Nucleus accumbens (tissue), 56 donors: ENCODE measurements at regions not wholly inside any gene's neighbourhood (a gene's known extent, or its start where the extent isn't known, plus 50 kb on each side); places are given as distances from the start of the nearest gene placed in this dataset.

ENCODE experiments used
- DNase-seq, 56 donors: peaks; one replicate each; lab custom pipeline; 2025; lab: John Stamatoyannopoulos, UW

DNA sequence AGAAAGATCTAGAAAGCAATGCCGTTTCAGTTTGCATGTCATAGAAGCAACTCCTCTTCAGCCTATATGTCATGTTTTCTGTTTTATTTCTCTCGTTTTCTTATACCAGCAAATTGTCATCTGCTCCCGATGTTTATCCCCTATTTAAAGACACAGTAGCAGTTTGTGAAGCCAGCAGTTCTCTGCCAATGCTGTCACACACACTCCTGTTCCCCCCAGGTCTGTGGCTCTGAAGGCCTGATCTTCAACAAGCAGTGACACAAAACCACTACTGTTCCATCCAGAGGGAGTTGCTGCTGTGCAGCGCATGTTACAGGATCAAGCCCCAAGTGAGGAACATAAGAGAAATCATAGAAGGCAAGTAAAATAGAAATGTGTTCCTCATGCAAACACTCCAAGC lies 364.1 kb upstream of the SLC30A5 start:
- DNase-seq: peak in 3 of 56 donors; percentile 7 to 26 (median 15)

DNA sequence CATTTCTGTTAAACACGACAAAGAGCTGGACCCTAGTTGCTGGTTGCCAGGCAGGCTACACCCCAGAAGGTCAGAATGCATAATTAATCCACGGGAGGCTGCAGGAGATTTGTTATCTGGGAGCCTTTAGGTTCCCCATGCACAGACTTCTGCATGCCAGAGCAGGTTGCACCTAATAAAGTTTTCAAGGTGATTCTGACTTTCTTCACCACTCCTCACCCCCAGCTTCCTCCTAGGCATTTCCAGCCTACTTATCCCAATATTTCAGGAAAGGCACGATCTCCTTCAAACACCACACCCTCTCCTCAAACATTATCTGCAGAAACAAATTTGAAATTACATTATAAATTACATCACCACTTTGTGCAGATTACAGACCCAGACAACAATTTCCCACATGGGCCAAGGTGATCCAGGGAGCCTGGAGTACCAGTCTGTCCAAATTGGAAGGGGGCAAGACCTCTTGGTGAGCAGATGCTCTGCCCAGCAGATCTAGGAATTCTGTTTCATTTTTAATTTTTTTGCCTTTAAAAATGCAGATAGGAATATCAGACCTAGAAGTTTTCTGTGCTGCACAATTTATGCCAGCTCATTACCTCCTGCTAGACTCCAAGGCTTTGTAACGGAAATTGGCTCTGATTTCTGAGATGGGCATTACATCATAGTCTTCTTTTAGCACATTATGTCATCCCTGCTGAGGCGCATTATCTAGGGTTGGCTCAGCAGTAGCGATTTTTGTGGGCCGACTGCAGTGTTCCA lies 363.4 kb upstream of the SLC30A5 start:
- DNase-seq: peak in 45 of 56 donors; percentile 10 to 85 (median 53)

DNA sequence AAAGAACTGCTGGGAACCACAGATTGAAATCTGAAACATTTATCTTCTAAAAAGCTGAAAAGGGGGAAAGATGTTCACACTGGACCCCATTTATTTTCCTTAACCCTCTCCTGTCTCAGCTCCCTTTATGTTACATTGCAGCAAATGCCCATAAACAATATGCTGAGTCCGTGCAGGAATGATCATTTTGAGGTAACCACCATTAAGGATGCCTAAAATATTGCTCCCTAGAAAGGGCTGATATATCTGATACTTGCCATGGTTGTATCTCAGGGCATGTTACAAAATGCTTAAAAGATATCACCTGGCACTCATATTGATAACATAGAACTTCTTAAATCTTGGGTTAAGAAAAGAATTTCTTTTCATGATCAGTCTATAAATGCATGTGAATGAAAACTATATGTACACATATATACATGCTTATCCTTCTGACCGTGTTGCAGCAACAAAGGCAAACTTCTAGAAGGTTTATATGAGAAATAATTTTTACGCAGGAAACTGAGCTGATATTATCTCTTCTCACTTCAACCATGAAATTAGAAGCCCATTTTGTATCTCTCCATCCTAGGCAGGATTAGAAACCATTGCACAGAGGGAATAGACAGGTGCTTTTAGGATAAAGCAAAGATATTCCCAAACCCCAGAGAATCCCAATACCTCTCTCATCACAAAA lies 362.7 kb upstream of the SLC30A5 start:
- DNase-seq: no peak

DNA sequence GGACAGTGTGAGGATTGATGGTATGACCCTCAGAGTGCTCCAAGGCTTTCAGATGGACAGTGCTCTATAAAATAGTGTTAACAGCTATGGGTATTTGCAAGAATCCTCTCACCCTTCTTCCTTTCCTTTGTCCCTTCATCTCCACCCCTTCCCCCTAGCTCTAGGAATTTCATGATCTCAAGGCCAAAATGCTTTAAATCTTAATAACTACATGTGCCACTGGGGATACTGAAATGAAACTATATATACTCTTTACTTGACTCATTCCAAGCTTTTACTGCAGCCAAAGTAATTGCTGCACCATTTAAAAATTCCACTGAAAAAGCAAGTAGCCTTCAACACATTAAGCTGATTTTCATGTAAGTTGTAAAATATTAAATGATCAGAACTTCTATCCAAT lies 361.6 kb upstream of the SLC30A5 start:
- no peak for DNase-seq

DNA sequence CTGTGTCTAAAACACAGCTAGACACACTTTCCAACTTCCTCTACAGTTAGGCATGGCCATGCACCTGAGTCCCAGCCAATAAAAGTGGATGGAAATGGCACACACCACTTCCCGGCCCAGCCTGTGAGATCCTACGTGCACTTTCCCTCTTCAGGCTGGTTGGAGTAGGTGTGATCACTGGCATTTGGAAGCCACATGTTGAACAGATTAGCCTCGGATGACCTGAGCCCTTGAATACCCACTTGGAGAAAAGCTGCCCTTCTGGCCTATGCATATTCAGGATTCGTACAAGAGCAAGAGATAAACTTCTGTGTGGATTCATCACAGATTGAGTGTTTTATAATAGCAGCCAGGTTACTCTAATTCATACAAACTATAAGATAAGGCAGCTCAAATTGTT lies 359.0 kb upstream of the SLC30A5 start:
- no peak for DNase-seq

DNA sequence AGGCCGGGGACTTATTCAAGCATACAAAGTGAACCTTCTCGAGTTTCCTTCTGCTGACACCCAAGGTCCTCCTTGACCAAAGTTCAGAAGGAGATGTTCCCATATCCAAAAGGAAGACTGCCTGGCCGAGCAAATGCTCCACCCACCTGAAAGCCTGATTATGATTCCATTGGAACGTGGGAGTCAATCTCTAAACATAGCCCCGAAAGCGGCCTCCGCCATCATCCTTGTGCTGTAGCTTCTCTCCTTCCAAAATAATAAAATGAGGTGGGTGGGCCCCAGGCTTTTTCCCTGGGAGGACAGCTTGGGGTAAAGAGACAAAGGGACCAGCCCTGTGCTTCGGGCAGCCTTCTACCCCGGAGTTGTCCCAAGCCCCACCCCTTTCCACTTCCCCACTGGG lies 355.6 kb upstream of the SLC30A5 start:
- no peak for DNase-seq

DNA sequence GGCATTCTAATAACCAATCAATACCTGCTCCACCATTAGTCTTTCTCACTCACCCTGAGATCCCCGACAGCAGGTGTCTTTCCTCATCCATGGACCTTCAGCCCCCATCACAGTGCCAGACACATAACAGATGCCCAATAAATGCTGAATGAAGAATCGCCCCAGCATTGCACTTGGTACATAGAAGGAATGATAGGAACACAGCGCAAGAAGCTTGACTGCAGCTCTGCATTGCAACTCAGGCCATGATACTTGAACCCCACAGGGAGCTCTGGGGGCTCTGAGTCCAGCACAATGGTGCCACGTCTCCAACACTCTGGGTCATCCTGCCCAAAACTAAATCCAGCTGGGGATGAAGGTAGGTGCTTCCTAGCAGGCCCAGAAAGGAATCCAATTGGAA lies 355.0 kb upstream of the SLC30A5 start:
- DNase-seq: no peak

DNA sequence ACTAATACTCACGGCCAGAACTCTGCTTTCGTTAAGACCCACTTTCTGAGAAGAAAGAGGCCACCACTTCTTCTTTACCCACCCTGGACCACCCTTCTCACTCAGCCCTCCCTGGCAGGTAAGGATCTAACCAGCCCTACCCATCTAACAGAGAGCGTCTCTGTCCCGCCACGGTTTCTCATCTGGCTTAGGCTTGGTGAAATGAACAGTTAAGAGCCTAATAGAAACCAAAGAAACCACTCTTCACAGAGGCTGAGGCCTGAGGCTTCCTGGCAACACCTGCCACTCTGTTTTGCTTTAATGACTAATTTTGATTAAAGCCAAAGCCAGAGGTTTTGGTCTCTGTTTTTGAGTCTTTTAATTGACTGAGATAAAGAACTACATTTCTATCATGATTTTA lies 354.1 kb upstream of the SLC30A5 start:
- no peak for DNase-seq

DNA sequence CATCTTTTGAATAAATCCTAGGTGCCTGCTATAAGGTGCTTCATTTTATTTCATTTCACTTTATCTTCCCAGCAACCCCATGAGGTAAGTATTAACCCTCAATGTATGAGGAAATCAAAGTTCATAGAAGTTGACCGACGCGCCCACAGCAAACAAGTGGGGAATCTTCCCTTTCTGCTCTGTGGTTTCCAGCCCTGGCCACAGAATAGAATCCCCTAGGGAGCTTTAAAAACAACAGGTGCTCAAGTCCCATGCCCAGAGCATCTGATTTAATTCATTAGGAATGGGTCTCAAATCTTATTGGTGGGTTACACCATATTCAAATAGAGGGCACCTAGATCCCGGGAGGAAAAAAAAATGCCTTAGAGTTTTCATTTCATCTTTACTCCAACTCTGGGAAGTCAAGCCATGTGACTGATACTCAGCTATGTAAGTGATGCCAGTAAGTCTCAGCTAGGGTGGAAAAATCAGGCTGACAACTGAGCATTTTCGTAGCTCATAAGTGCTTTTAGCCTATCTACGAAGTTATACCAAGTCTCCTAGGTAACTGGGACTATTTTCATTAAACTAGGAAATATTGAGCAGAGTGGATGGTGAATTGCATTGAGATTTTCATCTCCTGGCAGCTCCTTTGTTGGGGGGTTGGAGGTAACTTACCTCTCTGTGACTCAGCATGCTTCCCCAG lies 353.4 kb upstream of the SLC30A5 start:
- DNase-seq: peak in 6 of 56 donors; percentile 11 to 46 (median 22)

DNA sequence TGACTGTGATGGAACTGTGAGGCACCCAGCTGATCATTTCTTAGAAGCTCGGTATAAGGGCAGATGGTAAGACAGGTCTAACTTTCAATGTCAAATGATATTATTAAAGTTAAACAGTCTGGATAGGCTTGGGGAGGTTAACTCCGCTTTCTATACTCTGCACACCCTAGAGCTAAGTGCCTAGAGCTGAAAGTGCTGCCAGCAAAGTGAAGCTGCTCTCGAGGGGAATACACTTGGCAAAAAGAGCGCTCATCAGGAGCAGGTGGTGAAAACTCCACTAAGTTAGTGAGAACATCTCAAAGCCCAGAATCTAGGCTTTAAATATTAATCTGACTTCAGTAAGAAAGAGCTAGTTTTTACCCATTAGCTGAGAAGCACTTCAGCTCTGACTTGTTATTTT lies 349.6 kb upstream of the SLC30A5 start:
- DNase-seq: no peak

DNA sequence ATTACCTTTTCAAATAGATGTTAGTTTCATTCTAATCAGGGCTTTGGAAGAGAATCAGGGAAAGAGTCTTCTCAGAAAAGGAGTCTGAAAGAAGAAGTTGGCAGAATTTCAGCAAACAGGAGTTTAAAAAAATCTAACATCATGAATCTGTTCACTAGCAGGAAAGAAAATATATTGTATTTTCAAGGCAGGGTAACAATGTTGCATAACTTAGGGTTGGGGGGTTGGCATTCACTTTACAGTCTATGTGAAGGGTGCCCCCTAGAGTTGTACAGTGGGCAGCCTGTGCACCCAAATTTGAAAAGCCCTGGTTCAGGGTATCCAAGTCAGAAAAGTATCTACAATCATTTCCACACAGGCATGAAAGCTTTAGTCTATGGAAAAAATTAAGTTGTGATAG lies 348.4 kb upstream of the SLC30A5 start:
- DNase-seq: peak in 12 of 56 donors; percentile 3 to 33 (median 18)

DNA sequence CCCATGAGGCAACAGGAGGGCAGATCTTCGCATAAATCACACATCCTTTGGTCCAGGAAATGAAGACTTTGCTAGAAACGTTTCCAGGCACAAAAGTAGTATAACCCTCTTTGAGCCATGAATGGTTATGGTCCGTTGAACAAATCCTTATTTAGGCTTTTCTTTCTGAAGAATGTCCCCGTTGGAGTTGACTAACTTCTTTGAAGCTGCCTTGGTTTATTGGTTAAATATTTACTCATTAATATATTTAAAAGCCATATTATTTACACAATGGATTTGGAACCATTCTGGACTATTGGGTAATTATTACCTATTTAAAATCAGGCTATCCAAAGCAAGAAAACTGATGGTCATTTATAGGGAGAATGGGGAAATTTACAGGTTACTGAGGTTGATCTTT lies 347.6 kb upstream of the SLC30A5 start:
- DNase-seq: no peak

DNA sequence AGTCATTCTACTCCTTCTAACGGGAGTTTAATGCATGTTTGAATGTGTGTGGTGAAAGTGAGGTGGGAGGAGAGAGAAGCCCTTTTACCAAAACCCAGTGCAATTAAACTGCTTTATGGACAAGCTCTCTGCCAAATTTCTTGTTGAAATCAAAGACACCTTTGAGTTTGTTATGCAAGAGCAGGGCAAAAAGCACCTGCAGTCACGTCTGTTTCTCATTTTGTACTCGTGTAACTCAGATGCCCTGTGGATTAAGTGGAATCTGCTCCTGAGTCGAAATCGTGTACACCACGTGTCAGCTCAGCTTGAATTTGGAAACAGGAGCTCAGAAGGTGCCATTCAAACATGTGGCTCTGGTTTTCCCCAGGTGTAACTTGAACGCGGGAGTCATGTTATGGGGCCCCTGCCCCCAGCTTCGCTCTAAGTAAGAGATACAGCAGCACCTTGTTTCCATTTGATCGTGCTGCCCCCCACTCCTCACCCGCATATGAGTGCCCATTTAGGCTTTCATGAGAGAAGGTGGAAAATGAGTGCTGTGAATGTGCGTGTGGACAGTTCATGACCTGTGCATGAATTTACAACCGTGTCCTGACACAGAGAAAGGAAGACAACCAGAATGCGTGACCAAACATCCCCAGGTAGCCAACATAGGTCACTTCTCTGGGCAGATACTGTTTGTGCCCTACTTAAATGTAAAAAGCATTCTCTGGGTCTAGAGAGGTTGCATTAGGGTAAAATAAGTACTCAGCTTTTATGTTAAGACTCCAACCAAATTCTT lies 347.0 kb upstream of the SLC30A5 start:
- no peak for DNase-seq

DNA sequence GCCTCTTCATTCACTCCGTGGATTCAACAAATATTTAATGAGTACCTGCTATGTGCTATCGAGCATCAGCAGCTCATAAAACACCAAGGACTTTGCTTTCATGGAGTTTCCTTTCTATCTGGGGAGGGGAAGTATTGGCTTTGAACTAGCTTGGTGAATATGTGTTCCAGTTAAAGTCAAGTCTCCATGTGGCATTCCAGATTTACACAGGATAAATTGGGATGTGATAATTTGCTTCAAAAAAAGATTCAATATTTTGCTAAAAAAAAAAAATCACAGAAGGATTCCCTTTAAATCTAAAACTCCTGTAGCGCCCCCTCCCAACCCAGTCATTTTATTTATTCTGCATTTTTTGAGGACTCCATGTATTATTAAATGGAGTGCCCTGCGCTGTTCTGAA lies 346.3 kb upstream of the SLC30A5 start:
- no peak for DNase-seq

DNA sequence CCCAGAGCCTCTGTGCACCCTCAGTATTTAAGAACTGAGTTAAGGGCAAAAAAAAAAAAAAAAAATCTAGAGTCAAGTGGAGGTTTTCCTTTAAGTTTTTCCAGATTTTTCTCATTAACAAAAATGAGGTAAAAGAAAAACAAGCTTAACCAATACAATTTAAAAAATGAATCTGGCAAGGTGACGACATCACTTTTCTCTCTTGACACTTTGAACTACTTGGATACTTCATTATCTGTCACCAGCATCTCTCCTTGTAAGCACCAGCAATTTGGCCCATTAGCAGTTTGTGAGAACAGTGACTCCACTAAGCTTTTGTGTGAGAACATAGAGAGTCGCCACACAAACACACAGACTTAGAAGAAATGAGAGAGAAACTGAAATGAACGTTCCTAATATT lies 345.7 kb upstream of the SLC30A5 start:
- DNase-seq: no peak

DNA sequence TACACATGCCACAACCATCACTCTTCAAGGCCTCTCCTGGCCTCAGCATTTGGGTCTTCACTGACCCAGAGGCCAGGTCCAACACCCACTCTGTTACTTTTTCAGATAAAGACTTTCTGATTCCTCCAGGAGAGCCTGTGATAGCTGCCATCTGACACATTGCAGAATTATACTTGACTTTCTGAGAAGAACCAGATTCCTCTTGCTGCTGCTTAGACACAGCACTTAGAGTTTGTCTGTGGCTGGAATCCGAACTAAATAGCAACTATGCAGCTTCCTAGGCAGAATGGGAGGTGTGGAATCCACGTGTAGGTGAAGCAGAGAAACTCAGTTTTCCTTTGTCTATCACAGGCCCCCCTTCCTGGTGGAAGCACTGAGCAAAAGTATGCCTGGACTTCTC lies 344.7 kb upstream of the SLC30A5 start:
- DNase-seq: no peak

DNA sequence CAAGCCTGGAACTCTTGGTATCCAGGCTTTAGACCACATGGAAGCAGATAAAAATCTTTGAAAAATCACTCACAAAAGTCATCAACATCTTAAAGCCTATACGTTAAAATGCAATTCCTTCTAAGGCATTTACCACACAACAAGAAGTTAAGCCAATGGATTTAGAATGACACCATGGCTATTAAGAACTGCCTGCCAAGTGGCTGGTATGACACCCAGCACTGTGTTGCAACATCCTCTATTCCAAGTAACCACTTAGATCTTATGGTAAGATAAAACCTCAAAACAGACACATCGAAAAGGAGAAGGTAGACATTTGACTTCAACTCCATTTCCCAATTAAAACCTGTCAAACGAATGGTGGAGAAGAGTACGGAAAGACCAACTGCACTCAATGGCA lies 344.2 kb upstream of the SLC30A5 start:
- DNase-seq: no peak

DNA sequence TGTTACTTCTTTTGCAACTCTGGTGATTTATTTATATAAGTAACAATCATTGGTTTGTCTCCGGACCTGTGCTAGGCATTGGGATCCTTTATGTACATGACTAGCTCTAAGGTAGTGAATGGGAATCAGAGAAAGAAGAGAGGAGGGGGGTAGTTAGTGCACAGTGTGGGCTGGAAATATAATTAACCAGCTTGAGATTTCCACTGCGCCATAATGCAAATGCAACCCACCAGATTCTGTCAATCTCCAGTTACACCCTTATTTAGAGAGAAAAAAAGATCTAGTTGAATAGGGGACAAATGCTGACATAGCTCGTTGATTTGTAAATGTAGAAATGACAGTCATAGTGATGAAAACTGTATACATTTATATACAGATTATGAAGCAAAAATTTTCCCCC lies 342.2 kb upstream of the SLC30A5 start:
- peak in 3 of 56 donors; percentile 22 to 47 (median 33) for DNase-seq

DNA sequence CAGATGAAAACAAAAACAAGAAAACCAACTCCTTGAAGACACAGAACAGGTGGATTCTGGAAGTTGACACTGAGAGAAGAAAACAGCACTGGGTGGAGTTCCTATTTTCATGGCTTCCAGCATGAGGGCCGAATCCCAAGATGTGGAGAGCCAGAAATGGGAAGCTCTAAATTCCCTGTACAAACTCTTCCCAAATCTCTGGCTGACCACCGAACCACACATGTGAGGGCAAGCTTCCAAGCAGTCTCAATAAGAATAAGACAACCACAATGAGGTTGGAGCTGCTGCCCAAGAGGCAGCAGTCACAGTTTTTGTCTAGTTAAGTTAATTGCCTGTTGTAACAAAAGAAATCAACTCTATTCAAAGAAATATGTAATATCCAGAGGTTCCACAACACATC lies 339.3 kb upstream of the SLC30A5 start:
- no peak for DNase-seq

DNA sequence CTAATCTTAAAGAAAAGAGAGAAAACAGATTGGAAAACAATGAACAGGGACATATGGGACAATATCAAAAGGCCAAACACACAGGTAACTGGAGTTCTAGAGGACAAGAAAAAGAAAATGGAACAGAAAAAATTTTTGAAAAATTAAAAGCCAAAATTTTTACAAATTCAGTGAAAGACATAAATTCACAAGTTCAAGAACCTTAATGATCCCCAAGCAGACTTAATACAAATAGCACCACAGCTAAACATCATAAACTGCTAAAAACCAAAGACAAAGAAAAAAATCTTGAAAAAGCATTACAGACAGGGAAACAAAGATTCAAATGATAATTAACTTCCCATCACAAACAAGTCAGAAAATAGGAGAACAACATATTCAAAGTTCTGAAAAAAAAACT lies 338.5 kb upstream of the SLC30A5 start:
- DNase-seq: no peak

DNA sequence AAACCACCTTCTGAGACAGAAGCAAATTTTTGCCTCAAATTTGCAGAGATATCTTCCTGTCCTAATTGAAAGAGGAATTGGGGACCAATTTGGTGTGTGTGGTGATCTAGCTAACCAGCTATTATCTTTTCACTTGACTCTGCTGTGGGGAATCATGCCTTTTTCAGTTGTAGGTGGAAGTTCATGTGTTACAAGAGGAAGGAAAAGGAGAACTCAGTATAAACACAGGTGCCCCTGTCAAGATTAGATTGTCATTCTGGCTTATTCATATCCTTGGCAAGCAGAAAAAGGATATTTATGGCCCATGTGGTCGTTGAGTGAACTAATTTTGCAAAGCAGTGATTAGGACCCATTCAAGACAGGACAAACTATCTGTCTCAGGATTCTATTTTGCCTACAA lies 336.8 kb upstream of the SLC30A5 start:
- DNase-seq: no peak
